ENCODE measurements at regions not wholly inside any gene's neighbourhood (a gene's known extent, or its start where the extent isn't known, plus 50 kb on each side); places are given as distances from the start of the nearest gene placed in this dataset.
"Not testable (repeated sequence)": the region's sequence is repeated elsewhere in the genome, so short reads cannot be mapped to it uniquely, and the experiment has no call there.

DNA sequence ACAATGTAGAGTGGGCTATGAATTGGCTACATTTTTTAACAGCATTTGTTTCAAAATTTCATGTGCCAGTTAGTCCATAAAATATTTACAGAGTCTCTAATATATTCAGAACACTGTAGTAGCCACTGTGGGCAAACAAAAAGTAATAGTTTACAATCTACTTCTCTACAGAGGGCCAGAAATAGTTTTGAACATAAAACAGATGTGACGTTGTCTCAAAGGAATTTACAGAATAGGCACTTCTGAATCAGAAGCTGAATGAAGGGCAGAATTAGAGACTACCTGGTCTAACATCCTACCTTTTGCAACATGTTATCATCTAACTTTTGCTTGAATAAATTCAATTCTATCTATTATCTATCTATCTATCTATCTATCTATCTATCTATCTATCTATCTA lies 811.9 kb upstream of the EPHA5 start:
- Mint-ChIP-seq H3K4me1 (no peaks in the 10 kb centered on the region), H3K4me3 (no peak overlapping the region), H3K27me3 (no peaks in the 10 kb centered on the region), H3K27ac (no peak overlapping the region), H3K36me3 (ENCODE audit: low read depth) (no peaks in the 10 kb centered on the region)
- no peak for DNase-seq
- ATAC-seq = no peak
- H3K9me3 ChIP-seq (ENCODE audit: control insufficient read depth, low read length, poor library complexity, severe bottlenecking) = no peaks in the 10 kb centered on the region

DNA sequence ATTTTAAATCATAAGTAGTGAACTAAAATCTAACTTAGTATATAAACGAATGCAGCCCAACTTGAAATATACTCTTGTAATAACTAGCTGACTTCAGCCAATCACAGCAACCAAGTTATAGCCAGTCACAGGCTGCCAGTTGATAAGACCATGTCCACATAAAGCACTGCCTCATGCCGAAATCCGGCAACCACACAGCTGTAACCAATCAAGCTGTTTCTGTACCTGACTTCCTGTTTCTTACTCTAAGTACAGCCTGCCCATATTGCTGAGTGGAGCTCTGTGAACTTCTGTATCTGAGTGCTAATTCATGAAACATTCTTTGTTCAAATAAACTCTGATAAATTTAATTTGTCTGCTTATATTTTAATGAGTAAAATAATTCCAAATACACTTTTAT lies 805.3 kb upstream of the EPHA5 start:
- ATAC-seq (no peak), DNase-seq (no peak)
- Mint-ChIP-seq H3K27ac (no peak overlapping the region), H3K4me1 (no peaks in the 10 kb centered on the region), H3K4me3 (no peak overlapping the region), H3K27me3 (no peaks in the 10 kb centered on the region), H3K36me3 (ENCODE audit: low read depth) (no peaks in the 10 kb centered on the region)
- H3K9me3 ChIP-seq (ENCODE audit: control insufficient read depth, low read length, poor library complexity, severe bottlenecking) = peaks cover 3% of the 10 kb centered on the region

DNA sequence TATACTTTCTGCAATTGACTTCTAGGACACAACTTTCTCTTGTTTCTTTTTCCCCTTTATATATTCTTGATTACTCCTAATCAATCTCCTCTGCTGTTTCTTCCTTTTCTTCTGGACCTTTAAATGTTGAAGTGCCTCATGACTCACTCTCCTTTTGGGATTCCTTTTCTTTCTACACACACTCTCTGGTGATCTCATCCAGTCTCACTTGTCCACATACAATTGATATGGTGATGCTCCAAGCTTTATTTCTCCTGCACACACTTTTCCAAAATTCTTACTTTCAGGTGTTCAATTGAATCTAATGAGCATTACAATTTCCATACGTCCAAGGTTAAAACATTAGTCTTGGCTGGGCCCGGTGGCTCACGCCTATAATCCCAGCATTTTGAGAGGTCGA lies 794.8 kb upstream of the EPHA5 start:
- no peak overlapping the region for H3K4me3 Mint-ChIP-seq
- H3K4me1 Mint-ChIP-seq = no peaks in the 10 kb centered on the region
- DNase-seq (no peak), ATAC-seq (no peak)
- H3K27me3 Mint-ChIP-seq = no peaks in the 10 kb centered on the region
- no peaks in the 10 kb centered on the region for H3K36me3 Mint-ChIP-seq (ENCODE audit: low read depth)
- no peaks in the 10 kb centered on the region for H3K9me3 ChIP-seq (ENCODE audit: control insufficient read depth, low read length, poor library complexity, severe bottlenecking)
- H3K27ac Mint-ChIP-seq = no peak overlapping the region

DNA sequence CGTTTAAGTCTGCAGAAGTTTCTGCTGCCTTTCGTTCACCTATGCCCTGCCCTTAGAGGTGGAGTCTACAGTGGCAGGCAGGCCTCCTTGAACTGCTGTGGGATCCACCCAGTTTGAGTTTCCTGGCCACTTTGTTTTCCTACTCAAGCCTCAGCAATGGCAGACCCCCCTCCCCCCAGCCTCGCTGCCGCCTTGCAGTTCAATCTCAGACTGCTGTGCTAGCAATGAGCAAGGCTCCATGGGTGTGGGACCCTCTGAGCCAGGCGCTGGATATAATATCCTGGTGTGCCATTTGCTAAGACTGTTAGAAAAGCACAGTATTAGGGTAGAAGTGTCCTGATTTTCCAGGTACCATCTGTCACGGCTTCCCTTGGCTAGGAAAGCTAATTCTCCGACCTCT lies 792.6 kb upstream of the EPHA5 start:
- not testable (repeated sequence) for H3K9me3 ChIP-seq (ENCODE audit: control insufficient read depth, low read length, poor library complexity, severe bottlenecking); H3K4me1 Mint-ChIP-seq; H3K27ac Mint-ChIP-seq; H3K27me3 Mint-ChIP-seq; H3K36me3 Mint-ChIP-seq (ENCODE audit: low read depth); ATAC-seq; H3K4me3 Mint-ChIP-seq; DNase-seq

DNA sequence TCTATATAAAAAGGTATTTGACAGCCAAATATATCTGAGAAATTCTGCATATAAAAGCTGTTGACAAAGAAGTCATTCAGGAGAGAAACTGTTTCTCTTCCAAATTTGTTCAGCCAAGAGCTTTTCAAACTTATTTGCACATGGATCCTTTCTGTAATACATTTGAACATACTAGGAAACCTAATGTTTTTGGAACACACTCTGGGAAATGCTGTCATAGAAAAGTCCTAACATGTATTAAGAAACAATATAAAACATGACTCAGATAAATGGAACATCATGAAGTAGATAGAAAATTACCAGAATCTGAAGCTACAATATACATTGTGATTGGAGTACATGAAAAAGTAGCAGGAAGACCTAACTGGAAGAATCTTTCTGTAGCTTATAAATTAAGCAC lies 781.5 kb upstream of the EPHA5 start:
- no peaks in the 10 kb centered on the region for H3K9me3 ChIP-seq (ENCODE audit: control insufficient read depth, low read length, poor library complexity, severe bottlenecking)
- no peak for ATAC-seq
- Mint-ChIP-seq H3K27ac (no peak overlapping the region), H3K4me1 (no peaks in the 10 kb centered on the region), H3K4me3 (no peak overlapping the region), H3K27me3 (no peaks in the 10 kb centered on the region), H3K36me3 (ENCODE audit: low read depth) (no peaks in the 10 kb centered on the region)
- no peak for DNase-seq

DNA sequence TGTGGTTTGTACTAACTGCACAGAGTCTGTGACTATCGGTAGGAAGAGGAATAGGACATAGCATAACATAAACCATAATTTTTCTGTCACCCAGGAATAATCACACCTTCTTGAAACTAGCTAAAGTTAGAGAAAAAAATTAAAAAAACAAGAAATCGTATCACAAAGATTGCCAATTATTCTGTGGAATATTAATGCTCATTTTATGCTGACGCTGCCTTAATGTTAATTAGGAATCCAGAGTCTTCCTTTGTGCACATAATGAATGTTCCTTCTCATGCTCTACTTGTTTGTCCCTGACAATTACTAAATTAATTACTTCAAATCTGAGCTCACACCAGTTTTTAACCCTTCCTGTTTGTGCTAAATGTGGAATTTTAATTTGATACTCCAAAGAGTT lies 772.7 kb upstream of the EPHA5 start:
- no peaks in the 10 kb centered on the region for H3K4me1 Mint-ChIP-seq
- no peaks in the 10 kb centered on the region for H3K36me3 Mint-ChIP-seq (ENCODE audit: low read depth)
- H3K9me3 ChIP-seq (ENCODE audit: control insufficient read depth, low read length, poor library complexity, severe bottlenecking) = no peaks in the 10 kb centered on the region
- no peaks in the 10 kb centered on the region for H3K27me3 Mint-ChIP-seq
- DNase-seq (no peak), ATAC-seq (no peak)
- no peak overlapping the region for H3K27ac Mint-ChIP-seq
- H3K4me3 Mint-ChIP-seq = no peak overlapping the region

DNA sequence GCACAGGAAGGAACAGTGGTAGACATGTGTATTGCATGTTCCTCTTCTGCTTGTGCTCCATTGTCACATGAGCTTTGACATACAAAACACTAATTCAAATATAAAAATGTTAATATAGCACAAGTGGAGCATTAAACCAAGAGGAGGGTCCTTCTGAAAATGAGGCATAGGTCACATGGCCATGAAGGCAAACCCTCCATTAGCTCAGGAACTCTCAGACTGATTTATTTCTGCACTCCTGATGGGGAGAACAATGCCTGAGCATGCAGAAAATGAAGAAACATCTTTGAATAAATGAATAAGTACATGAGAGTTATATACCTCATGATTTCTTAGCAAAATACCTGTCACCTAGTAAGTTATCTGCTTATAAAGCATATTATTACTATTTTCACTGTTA lies 769.2 kb upstream of the EPHA5 start:
- H3K27me3 Mint-ChIP-seq = no peaks in the 10 kb centered on the region
- H3K36me3 Mint-ChIP-seq (ENCODE audit: low read depth) = no peaks in the 10 kb centered on the region
- H3K4me3 Mint-ChIP-seq = no peak overlapping the region
- DNase-seq (no peak), ATAC-seq (no peak)
- no peaks in the 10 kb centered on the region for H3K4me1 Mint-ChIP-seq
- H3K27ac Mint-ChIP-seq = no peak overlapping the region
- H3K9me3 ChIP-seq (ENCODE audit: control insufficient read depth, low read length, poor library complexity, severe bottlenecking) = no peaks in the 10 kb centered on the region

DNA sequence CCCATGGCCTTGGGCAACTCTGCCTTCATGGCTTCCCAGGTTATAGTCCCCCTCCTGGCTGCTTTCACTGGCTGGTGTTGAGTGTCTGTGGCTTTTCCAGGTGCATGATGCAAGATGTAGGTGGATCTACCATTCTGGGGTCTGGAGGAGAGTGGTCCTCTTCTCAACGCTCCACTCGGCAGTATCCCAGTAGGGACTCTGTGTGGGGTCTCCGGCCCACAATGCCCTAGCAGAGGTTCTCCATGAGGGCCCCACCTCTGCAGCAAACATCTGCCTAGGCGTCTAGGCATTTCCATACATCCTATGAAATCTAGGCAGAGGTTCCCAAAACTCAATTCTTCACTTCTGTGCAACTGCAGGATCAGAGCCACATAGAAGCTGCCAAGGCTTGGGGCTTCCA lies 763.4 kb upstream of the EPHA5 start:
- no peaks in the 10 kb centered on the region for H3K4me1 Mint-ChIP-seq
- no peak overlapping the region for H3K27ac Mint-ChIP-seq
- no peak for DNase-seq
- ATAC-seq = no peak
- no peaks in the 10 kb centered on the region for H3K9me3 ChIP-seq (ENCODE audit: control insufficient read depth, low read length, poor library complexity, severe bottlenecking)
- H3K4me3 Mint-ChIP-seq = no peak overlapping the region
- H3K27me3 Mint-ChIP-seq = no peaks in the 10 kb centered on the region
- no peaks in the 10 kb centered on the region for H3K36me3 Mint-ChIP-seq (ENCODE audit: low read depth)

DNA sequence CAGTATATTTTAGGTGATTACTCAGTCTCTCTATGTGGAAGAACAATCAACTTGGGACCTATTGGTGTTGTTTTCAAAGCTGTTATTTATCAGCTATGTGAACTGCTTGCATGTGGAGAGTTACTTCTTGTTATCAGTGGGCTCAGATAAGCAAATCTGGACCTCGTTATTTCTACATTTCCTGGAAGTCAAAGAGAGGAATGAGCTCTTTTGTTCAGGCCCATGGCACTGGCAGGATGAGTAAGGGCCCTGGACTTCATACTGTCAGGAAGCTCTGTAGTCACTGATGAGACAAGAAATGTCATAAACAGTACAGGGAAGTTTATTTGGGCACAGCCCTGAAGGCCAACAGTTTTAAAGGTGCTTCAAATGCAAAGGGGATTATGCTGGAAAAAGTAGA lies 760.6 kb upstream of the EPHA5 start:
- H3K36me3 Mint-ChIP-seq (ENCODE audit: low read depth) = no peaks in the 10 kb centered on the region
- no peaks in the 10 kb centered on the region for H3K27me3 Mint-ChIP-seq
- no peaks in the 10 kb centered on the region for H3K9me3 ChIP-seq (ENCODE audit: control insufficient read depth, low read length, poor library complexity, severe bottlenecking)
- no peak overlapping the region for H3K27ac Mint-ChIP-seq
- DNase-seq = no peak
- H3K4me3 Mint-ChIP-seq = no peak overlapping the region
- no peaks in the 10 kb centered on the region for H3K4me1 Mint-ChIP-seq
- no peak for ATAC-seq

DNA sequence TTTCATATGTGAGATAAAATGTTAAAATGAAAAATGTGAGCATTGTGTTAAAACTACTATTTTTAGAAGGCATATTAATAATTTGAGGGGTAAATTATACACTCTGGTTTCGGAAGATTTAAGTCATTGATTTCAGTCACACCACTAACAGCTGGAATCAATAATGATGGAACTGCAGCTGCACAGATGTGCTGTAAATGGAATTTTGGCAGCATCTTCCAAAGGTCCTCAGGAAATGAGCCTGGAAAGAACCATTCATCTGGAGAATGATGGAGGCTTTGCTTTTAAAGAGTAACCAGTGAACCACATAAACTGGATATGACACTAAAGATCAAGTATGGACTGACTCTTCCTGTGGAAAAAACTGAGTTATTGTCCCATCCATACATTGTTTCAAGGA lies 759.0 kb upstream of the EPHA5 start:
- no peaks in the 10 kb centered on the region for H3K9me3 ChIP-seq (ENCODE audit: control insufficient read depth, low read length, poor library complexity, severe bottlenecking)
- DNase-seq = no peak
- Mint-ChIP-seq H3K27ac (no peak overlapping the region), H3K27me3 (no peaks in the 10 kb centered on the region), H3K36me3 (ENCODE audit: low read depth) (no peaks in the 10 kb centered on the region), H3K4me1 (no peaks in the 10 kb centered on the region), H3K4me3 (no peak overlapping the region)
- ATAC-seq = no peak

DNA sequence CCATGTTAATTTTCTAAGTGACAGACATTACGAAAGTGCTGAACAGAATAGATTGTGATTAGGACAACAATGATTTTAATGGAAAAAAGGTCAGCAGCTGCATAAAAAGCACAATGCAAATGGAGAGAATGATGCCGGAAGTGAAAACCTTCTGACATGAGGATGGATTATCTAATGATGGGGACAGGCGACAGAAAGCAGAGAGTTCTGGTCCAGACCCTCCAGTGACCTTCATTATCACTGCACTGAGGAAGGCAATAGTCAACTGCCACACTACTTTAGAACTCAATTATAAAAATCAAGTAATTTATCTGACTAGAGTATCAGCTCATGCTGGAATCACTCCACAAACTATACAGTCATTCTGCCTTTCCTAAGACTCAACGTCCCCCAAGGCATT lies 746.1 kb upstream of the EPHA5 start:
- H3K4me1 Mint-ChIP-seq = no peaks in the 10 kb centered on the region
- DNase-seq (no peak), ATAC-seq (no peak)
- no peaks in the 10 kb centered on the region for H3K9me3 ChIP-seq (ENCODE audit: control insufficient read depth, low read length, poor library complexity, severe bottlenecking)
- H3K27ac Mint-ChIP-seq = no peak overlapping the region
- H3K4me3 Mint-ChIP-seq = no peak overlapping the region
- no peaks in the 10 kb centered on the region for H3K27me3 Mint-ChIP-seq
- no peaks in the 10 kb centered on the region for H3K36me3 Mint-ChIP-seq (ENCODE audit: low read depth)

DNA sequence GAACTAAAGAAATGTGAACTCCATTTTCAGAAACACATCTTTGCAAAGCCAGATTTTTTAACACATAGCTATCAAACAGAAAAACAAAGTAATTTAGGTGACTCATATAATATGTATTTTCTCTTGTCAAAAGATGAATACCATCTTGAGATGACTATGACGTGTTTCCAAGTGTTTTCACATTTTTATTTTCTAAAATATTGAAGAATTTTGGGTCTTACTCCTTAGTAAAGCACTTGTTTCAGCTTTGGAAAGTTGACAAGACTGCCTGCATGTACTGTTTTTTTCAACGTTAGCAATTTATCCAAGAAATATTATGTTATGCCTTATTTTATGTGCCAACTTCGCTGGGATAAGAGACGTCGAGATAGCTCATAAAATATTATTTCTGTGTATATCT lies 733.9 kb upstream of the EPHA5 start:
- Mint-ChIP-seq H3K27ac (no peak overlapping the region), H3K4me3 (no peak overlapping the region), H3K36me3 (ENCODE audit: low read depth) (no peaks in the 10 kb centered on the region), H3K27me3 (no peaks in the 10 kb centered on the region), H3K4me1 (no peaks in the 10 kb centered on the region)
- ATAC-seq (no peak), DNase-seq (no peak)
- H3K9me3 ChIP-seq (ENCODE audit: control insufficient read depth, low read length, poor library complexity, severe bottlenecking) = no peaks in the 10 kb centered on the region

DNA sequence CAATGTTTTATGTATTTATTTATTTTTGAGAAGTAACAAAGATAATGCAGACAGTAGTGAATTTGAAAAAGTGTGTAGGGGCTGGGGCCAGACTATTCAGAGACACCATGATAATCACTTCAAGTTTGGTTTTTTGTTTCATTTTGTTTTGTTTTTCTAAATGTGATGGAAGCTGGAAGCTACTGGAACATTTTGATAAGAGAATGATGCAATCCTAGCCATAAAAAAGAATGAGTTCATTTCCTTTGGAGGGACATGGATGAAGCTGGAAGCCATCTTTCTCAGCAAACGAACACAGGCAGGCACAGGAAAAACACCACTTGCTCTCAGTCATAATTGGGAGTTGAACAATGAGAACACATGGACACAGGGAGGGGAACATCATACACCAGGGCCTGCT lies 706.6 kb upstream of the EPHA5 start:
- Mint-ChIP-seq H3K27me3 (no peaks in the 10 kb centered on the region), H3K36me3 (ENCODE audit: low read depth) (no peaks in the 10 kb centered on the region), H3K4me3 (no peak overlapping the region), H3K4me1 (no peaks in the 10 kb centered on the region), H3K27ac (no peak overlapping the region)
- no peaks in the 10 kb centered on the region for H3K9me3 ChIP-seq (ENCODE audit: control insufficient read depth, low read length, poor library complexity, severe bottlenecking)
- no peak for DNase-seq
- ATAC-seq = no peak

DNA sequence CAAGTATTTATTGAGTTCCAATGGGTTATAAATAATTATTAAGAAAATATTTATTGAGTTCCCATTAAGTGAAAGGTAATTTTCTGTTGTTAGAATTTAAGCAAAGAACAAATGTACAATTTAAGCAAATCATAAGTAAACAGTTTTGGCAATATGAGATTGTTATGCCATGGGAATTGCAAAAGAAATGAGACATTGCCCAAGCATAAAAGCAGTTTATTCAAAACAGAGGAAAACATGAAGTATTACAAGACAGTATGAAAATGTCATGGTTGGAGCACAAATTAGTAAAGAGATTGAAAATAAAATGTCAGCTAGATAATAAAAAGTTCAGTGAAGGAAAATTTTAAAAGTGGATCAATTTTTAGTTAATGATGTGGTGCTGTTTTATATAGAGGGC lies 706.1 kb upstream of the EPHA5 start:
- H3K27ac Mint-ChIP-seq = no peak overlapping the region
- no peak overlapping the region for H3K4me3 Mint-ChIP-seq
- no peak for DNase-seq
- H3K4me1 Mint-ChIP-seq = no peaks in the 10 kb centered on the region
- H3K9me3 ChIP-seq (ENCODE audit: control insufficient read depth, low read length, poor library complexity, severe bottlenecking) = no peaks in the 10 kb centered on the region
- H3K27me3 Mint-ChIP-seq = no peaks in the 10 kb centered on the region
- ATAC-seq = no peak
- H3K36me3 Mint-ChIP-seq (ENCODE audit: low read depth) = no peaks in the 10 kb centered on the region

DNA sequence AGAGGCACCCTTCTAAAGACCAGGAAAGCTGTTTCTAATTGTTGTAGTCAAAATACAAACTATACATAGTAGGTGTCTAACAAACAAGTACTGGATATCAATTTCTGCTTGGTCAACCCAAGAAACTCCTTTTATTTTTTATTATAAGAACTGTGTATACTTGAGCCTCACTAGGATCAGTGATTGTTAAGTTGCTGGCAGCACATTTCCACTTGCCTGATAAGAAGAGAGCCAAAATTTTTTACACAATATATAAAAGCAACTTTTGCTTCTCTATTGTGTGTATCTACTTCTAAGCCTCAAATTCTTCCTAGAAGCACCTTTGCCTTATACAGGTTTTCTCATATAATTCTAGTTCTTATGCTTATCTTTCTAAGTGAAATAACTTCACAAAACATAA lies 703.0 kb upstream of the EPHA5 start:
- no peak for ATAC-seq
- H3K9me3 ChIP-seq (ENCODE audit: control insufficient read depth, low read length, poor library complexity, severe bottlenecking) = no peaks in the 10 kb centered on the region
- no peak overlapping the region for H3K4me3 Mint-ChIP-seq
- no peak for DNase-seq
- H3K27ac Mint-ChIP-seq = no peak overlapping the region
- no peaks in the 10 kb centered on the region for H3K4me1 Mint-ChIP-seq
- H3K27me3 Mint-ChIP-seq = no peaks in the 10 kb centered on the region
- no peaks in the 10 kb centered on the region for H3K36me3 Mint-ChIP-seq (ENCODE audit: low read depth)
